T47D (cell line): ENCODE measurements at regions not wholly inside any gene's neighbourhood (a gene's known extent, or its start where the extent isn't known, plus 50 kb on each side); places are given as distances from the start of the nearest gene placed in this dataset.

Experiments
- DNase-seq, 2 experiments: peaks; one replicate each; pipeline versions ENCODE4 v3.0.0 to v3.0.0-alpha.2; 2011 to 2012; ENCODE audit warnings: low read depth in 1 of 2, low spot score in 1 of 2
- JUND ChIP-seq: IDR thresholded peaks from 2 replicates; pipeline ENCODE4 v1.6.1; 2012; ENCODE audit warnings: low read depth
- in situ Hi-C: cut with HindIII; loops from 2 replicates; pipeline ENCODE4 v1.10.0; 2016; ENCODE audit warnings: low sequenced_read_pairs, low pct_unique_long_range_greater_than_20kb

- in situ Hi-C loops: no loop called here
- no peak for DNase-seq
- TF ChIP-seq JUND: no peak
These were observed 459.6 kb upstream of the RGS6 start for GRCh38 chr14:71472356-71473340.

- no peak for TF ChIP-seq JUND
- DNase-seq: no peak
- in situ Hi-C loops: no loop called here
These were observed 458.4 kb upstream of the RGS6 start for GRCh38 chr14:71473843-71474242.

GRCh38 chr14:71474301-71475265 is 457.6 kb upstream of the RGS6 start:
- TF ChIP-seq JUND: no peak
- no peak for DNase-seq
- in situ Hi-C loops: no loop called here

- peak in 1 of 2 experiments; percentile 12 for DNase-seq
- in situ Hi-C loops: no loop called here
- TF ChIP-seq JUND: no peak
These were observed 456.3 kb upstream of the RGS6 start for GRCh38 chr14:71475916-71476315.

- DNase-seq: no peak
- no peak for TF ChIP-seq JUND
- in situ Hi-C loops: no loop called here
These were observed 453.7 kb upstream of the RGS6 start for GRCh38 chr14:71478542-71478941.

- no peak for DNase-seq
- no peak for TF ChIP-seq JUND
- in situ Hi-C loops: no loop called here
These were observed 451.1 kb upstream of the RGS6 start for GRCh38 chr14:71481021-71481654.

- DNase-seq: no peak
- no peak for TF ChIP-seq JUND
- in situ Hi-C loops: no loop called here
These were observed 449.6 kb upstream of the RGS6 start for GRCh38 chr14:71482671-71483070.

GRCh38 chr14:71483154-71483553 is 449.1 kb upstream of the RGS6 start:
- no peak for DNase-seq
- in situ Hi-C loops: no loop called here
- no peak for TF ChIP-seq JUND

GRCh38 chr14:71485833-71486232 is 446.4 kb upstream of the RGS6 start:
- no peak for TF ChIP-seq JUND
- DNase-seq: no peak
- in situ Hi-C loops: no loop called here

GRCh38 chr14:71486279-71486678 is 445.9 kb upstream of the RGS6 start:
- no peak for TF ChIP-seq JUND
- in situ Hi-C loops: no loop called here
- no peak for DNase-seq

GRCh38 chr14:71487449-71487848 is 444.8 kb upstream of the RGS6 start:
- TF ChIP-seq JUND: no peak
- in situ Hi-C loops: no loop called here
- no peak for DNase-seq

- in situ Hi-C loops: no loop called here
- DNase-seq: no peak
- no peak for TF ChIP-seq JUND
These were observed 444.3 kb upstream of the RGS6 start for GRCh38 chr14:71487941-71488340.
